ENCODE measurements at regions not wholly inside any gene's neighbourhood (a gene's known extent, or its start where the extent isn't known, plus 50 kb on each side); places are given as distances from the start of the nearest gene placed in this dataset.

DNA sequence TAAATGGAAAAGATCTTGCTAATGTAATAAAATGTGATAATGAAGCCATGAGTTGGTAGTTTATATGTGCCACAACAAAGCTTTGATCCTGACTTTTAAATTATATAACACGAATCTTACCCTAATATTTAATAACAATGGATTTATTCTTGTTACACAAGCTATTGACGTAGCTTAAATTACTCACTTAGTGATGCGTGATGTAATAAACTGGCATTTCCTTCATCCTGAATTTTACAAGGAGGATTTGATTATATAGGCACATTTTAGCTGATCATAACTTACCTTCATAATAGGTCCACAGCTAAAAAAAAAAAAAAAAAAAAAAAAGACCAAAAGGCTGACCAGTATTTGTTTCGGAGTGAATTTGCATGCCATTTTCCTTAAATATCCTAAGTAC lies 76.2 kb upstream of the IVNS1ABP start:
- TF ChIP-seq, protein P1, sequence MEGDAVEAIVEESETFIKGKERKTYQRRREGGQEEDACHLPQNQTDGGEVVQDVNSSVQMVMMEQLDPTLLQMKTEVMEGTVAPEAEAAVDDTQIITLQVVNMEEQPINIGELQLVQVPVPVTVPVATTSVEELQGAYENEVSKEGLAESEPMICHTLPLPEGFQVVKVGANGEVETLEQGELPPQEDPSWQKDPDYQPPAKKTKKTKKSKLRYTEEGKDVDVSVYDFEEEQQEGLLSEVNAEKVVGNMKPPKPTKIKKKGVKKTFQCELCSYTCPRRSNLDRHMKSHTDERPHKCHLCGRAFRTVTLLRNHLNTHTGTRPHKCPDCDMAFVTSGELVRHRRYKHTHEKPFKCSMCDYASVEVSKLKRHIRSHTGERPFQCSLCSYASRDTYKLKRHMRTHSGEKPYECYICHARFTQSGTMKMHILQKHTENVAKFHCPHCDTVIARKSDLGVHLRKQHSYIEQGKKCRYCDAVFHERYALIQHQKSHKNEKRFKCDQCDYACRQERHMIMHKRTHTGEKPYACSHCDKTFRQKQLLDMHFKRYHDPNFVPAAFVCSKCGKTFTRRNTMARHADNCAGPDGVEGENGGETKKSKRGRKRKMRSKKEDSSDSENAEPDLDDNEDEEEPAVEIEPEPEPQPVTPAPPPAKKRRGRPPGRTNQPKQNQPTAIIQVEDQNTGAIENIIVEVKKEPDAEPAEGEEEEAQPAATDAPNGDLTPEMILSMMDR (IDR thresholded peaks at IDR 0.05; ENCODE audit: borderline replicate concordance, extremely low read depth, low read length, poor library complexity, severe bottlenecking), result no peak
- no peak for TF ChIP-seq EZH2 (IDR thresholded peaks at IDR 0.05; ENCODE audit: borderline replicate concordance, low read depth, low read length, severe bottlenecking)
